PFSK-1 (cell line): ENCODE measurements at regions not wholly inside any gene's neighbourhood (a gene's known extent, or its start where the extent isn't known, plus 50 kb on each side); places are given as distances from the start of the nearest gene placed in this dataset.

Experiments used
- FOXP2 ChIP-seq: optimal IDR thresholded peaks from 2 replicates; pipeline ENCODE3; 2011; ENCODE audit warnings: borderline replicate concordance, control low read depth, inconsistent platforms; ENCODE audit not compliant: insufficient read depth; ENCODE audit errors: extremely low read length, extremely low read depth
- POLR2AphosphoS5 ChIP-seq: IDR thresholded peaks from 2 replicates; pipeline ENCODE4 v1.6.1; 2012; ENCODE audit warnings: low read depth, mild to moderate bottlenecking, control low read depth, low read length, moderate library complexity
- SIN3A ChIP-seq: IDR thresholded peaks from 2 replicates; pipeline ENCODE4 v1.6.1; 2012; ENCODE audit warnings: mild to moderate bottlenecking, low read length, moderate library complexity, borderline replicate concordance; ENCODE audit not compliant: insufficient read depth
- TAF1 ChIP-seq: IDR thresholded peaks from 2 replicates; pipeline ENCODE4 v1.6.1; 2012; ENCODE audit warnings: low read length, control low read depth, borderline replicate concordance; ENCODE audit not compliant: insufficient read depth
- TF ChIP-seq, protein P1 (sequence below), 2 experiments: IDR thresholded peaks; 2 replicates each; pipeline versions ENCODE4 v1.6.1 to v1.8.0; 2011 to 2012; ENCODE audit warnings: low read depth in 2 of 2, low read length in 2 of 2, control low read depth in 1 of 2, inconsistent platforms in 1 of 2, mild to moderate bottlenecking in 1 of 2, moderate library complexity in 1 of 2; ENCODE audit not compliant: insufficient read depth in 1 of 2

GRCh38 chr6:144477856-144478255, 192.7 kb downstream of the UTRN start:
- TF ChIP-seq, protein P1, sequence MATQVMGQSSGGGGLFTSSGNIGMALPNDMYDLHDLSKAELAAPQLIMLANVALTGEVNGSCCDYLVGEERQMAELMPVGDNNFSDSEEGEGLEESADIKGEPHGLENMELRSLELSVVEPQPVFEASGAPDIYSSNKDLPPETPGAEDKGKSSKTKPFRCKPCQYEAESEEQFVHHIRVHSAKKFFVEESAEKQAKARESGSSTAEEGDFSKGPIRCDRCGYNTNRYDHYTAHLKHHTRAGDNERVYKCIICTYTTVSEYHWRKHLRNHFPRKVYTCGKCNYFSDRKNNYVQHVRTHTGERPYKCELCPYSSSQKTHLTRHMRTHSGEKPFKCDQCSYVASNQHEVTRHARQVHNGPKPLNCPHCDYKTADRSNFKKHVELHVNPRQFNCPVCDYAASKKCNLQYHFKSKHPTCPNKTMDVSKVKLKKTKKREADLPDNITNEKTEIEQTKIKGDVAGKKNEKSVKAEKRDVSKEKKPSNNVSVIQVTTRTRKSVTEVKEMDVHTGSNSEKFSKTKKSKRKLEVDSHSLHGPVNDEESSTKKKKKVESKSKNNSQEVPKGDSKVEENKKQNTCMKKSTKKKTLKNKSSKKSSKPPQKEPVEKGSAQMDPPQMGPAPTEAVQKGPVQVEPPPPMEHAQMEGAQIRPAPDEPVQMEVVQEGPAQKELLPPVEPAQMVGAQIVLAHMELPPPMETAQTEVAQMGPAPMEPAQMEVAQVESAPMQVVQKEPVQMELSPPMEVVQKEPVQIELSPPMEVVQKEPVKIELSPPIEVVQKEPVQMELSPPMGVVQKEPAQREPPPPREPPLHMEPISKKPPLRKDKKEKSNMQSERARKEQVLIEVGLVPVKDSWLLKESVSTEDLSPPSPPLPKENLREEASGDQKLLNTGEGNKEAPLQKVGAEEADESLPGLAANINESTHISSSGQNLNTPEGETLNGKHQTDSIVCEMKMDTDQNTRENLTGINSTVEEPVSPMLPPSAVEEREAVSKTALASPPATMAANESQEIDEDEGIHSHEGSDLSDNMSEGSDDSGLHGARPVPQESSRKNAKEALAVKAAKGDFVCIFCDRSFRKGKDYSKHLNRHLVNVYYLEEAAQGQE (IDR thresholded peaks at IDR 0.05; ENCODE audit: insufficient read depth in 1 of 2, low read depth in 2 of 2, low read length in 2 of 2): no peak
- no peak for TF ChIP-seq SIN3A
- TF ChIP-seq POLR2AphosphoS5: no peak
- no peak for TF ChIP-seq TAF1
- no peak for TF ChIP-seq FOXP2
